Amniotic stem cell (primary cell): ENCODE measurements at regions not wholly inside any gene's neighbourhood (a gene's known extent, or its start where the extent isn't known, plus 50 kb on each side); places are given as distances from the start of the nearest gene placed in this dataset.
"Not testable (repeated sequence)": the region's sequence is repeated elsewhere in the genome, so short reads cannot be mapped to it uniquely, and the experiment has no call there.

Experiments
- DNase-seq: peaks from one replicate; lab custom pipeline; 2025; lab: John Stamatoyannopoulos, UW

- DNase-seq = no peak
Measured at GRCh38 chr5:112112346-112112745, 306.7 kb downstream of the EPB41L4A start.

- no peak for DNase-seq
Measured at GRCh38 chr5:112109331-112110007, 309.6 kb downstream of the EPB41L4A start.

GRCh38 chr5:112106878-112107277 is 312.2 kb downstream of the EPB41L4A start:
- DNase-seq = no peak

GRCh38 chr5:112097768-112098167 is 321.3 kb downstream of the EPB41L4A start:
- DNase-seq = no peak

- no peak for DNase-seq
Measured at GRCh38 chr5:112087222-112087621, 330.2 kb upstream of the NREP start.

GRCh38 chr5:112086740-112087139 is 329.7 kb upstream of the NREP start:
- no peak for DNase-seq

GRCh38 chr5:112084149-112084548 is 327.2 kb upstream of the NREP start:
- DNase-seq = no peak

GRCh38 chr5:112083623-112084022 is 326.6 kb upstream of the NREP start:
- no peak for DNase-seq

- DNase-seq = no peak
Measured at GRCh38 chr5:112077180-112077579, 320.2 kb upstream of the NREP start.

GRCh38 chr5:112070022-112070421 is 313.0 kb upstream of the NREP start:
- no peak for DNase-seq

- DNase-seq = no peak
Measured at GRCh38 chr5:112069329-112069728, 312.3 kb upstream of the NREP start.

- DNase-seq = no peak
Measured at GRCh38 chr5:112068593-112068992, 311.6 kb upstream of the NREP start.

- DNase-seq = no peak
Measured at GRCh38 chr5:112065781-112066180, 308.8 kb upstream of the NREP start.

- DNase-seq = no peak
Measured at GRCh38 chr5:112064956-112065355, 308.0 kb upstream of the NREP start.

- DNase-seq = no peak
Measured at GRCh38 chr5:112064271-112064701, 307.3 kb upstream of the NREP start.

- DNase-seq = no peak
Measured at GRCh38 chr5:112063856-112064255, 306.9 kb upstream of the NREP start.

GRCh38 chr5:112063191-112063590 is 306.2 kb upstream of the NREP start:
- no peak for DNase-seq

- no peak for DNase-seq
Measured at GRCh38 chr5:112062181-112062580, 305.2 kb upstream of the NREP start.

GRCh38 chr5:112061666-112062065 is 304.7 kb upstream of the NREP start:
- no peak for DNase-seq

GRCh38 chr5:112059579-112060135 is 302.7 kb upstream of the NREP start:
- DNase-seq = no peak

GRCh38 chr5:112049738-112050137 is 292.7 kb upstream of the NREP start:
- no peak for DNase-seq

- DNase-seq = no peak
Measured at GRCh38 chr5:112036206-112036605, 279.2 kb upstream of the NREP start.

- DNase-seq = no peak
Measured at GRCh38 chr5:112034421-112034979, 277.5 kb upstream of the NREP start.

- DNase-seq = not testable (repeated sequence)
Measured at GRCh38 chr5:112026879-112027278, 269.9 kb upstream of the NREP start.
